ENCODE measurements at regions not wholly inside any gene's neighbourhood (a gene's known extent, or its start where the extent isn't known, plus 50 kb on each side); places are given as distances from the start of the nearest gene placed in this dataset.

GRCh38 chr2:128420776-128421175 is 102.1 kb upstream of the HS6ST1 start:
- TF ChIP-seq CTCF (IDR thresholded peaks at IDR 0.05) (no peak), POLR2A (IDR thresholded peaks at IDR 0.05) (no peak)

All from testis (tissue), 2 donors.